GM18505 (cell line): ENCODE measurements at regions not wholly inside any gene's neighbourhood (a gene's known extent, or its start where the extent isn't known, plus 50 kb on each side); places are given as distances from the start of the nearest gene placed in this dataset.

ENCODE experiments used
- ATAC-seq: cut with Tn5 transposase; IDR thresholded peaks from one replicate; pipeline ENCODE4 v1.9.1; 2021; ENCODE audit not compliant: unreplicated experiment
- POLR2A ChIP-seq: IDR thresholded peaks from 4 replicates; pipeline ENCODE4 v1.6.1; 2011; ENCODE audit warnings: borderline replicate concordance; ENCODE audit not compliant: insufficient read depth, insufficient read length; ENCODE audit errors: extremely low read depth

GRCh38 chr12:25761356-25761755 is 197.1 kb upstream of the RASSF8 start:
- no peak for ATAC-seq
- TF ChIP-seq POLR2A = no peak

DNA sequence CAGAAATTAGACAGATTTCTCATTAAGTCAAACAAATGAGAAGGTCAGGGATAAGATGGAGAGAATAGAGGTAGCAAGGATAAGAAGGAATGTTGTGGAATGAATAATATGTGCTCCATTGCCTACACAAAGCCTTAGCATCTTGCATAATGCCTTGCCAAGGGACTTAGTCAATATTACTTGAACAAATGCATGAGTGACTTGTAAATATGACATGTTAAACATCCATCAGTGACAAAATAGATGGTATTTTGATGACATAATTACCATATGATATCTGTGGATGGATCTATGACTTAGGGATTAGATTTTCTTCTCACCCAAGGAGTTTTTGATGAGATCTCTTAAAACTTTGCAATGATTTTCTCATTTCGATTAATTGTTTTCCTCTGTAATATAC is 194.1 kb upstream of the RASSF8 start:
- TF ChIP-seq POLR2A = no peak

DNA sequence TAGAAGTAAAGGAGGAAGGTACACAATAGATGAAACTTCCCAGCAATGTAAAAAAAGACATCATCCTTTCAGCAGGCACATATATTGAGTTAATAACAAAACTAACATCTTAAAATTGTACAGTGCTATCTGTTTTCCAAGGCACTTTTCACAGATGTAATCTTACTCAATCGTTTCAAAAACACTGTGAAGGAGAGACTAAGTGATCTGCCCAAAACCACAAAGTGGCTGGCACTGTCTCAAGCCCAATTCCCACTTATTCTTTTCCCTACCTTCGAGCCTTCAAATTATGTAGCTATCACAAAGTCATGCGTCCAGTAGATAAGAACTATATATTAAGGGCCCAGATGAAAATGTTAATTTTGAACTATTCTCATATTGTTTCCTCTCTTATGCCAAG is 193.6 kb upstream of the RASSF8 start:
- TF ChIP-seq POLR2A = no peak
- ATAC-seq = no peak

More for the DNA sequence above, 194.1 kb upstream of the RASSF8 start:
- no peak for ATAC-seq

DNA sequence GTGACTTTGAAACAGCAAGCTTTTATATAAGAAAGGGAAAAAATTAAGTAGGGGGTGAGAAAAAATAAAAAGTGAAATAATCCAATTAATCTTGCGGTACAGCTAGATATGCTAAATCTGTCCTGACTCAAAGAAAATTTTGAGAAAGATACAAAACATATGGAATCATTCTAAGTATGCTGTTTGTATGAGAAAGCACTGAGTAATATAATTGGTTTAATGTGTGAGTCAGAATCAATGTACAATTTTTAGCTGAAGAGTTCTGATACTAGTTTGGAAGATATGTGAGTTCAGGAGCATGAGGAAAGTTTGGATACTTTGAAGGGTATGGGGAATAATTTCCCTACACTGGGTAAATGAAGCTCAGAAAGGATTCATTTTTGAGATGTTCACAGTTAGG is 190.9 kb upstream of the RASSF8 start:
- no peak for TF ChIP-seq POLR2A
- ATAC-seq = no peak

GRCh38 chr12:25768151-25768550 is 190.3 kb upstream of the RASSF8 start:
- TF ChIP-seq POLR2A = no peak
- ATAC-seq = no peak

DNA sequence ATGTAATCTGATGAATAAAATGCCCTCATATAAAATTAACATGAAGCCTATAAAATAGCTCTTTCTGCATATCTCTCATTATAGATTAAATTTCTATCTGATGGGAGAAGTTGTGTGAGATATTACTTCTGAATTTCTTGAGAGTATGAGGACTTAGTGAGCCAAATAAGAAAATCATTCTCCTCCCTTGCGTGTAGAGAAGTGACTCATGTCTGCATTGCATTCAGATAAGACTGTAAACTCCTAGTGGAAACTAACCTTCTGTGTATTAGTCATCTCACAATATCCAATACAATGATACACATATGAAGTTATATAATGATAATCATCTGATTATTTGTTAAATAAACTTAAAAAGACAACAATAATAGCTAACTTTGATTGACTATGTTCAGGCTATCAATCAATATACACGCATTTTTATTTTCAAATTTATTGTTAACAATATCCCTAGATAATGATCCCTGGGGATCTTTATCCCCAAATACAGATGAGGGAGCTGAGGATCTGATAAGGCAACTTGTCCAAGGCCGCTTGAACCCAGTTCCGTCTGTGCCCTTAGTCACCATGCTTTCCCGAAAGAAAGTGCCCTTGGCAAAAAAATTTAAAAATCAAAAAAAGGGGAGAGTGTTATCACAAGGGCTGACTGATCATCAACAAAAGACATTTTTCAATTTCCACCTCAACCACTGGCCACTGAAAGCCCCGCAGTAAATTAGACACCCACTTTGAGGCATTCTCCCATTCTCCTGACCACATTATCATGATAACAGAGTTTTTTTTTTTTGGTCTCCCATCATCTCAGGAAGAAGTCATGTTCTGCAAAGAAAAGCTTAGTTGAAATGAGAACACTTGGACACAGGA is 189.2 kb upstream of the RASSF8 start:
- TF ChIP-seq POLR2A = no peak
- no peak for ATAC-seq

DNA sequence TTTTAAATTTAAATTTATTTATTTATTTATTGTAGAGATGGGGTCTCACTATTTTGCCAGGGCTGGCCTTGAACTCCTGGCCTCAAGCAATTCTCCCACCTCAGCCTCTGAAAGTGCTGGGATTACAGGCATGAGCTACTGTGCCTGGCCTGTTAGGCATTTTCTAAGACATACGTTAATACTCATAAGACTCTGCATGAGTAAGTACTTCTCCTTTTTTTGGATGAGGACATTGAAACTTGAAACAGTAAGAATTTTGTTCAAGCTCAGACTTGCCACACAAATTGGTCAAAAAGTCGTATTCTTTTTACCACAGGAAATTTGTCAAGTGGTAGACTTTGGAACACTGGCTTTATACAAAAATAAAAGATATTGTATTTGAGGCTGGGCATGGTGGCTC is 187.4 kb upstream of the RASSF8 start:
- no peak for TF ChIP-seq POLR2A
- ATAC-seq = no peak

DNA sequence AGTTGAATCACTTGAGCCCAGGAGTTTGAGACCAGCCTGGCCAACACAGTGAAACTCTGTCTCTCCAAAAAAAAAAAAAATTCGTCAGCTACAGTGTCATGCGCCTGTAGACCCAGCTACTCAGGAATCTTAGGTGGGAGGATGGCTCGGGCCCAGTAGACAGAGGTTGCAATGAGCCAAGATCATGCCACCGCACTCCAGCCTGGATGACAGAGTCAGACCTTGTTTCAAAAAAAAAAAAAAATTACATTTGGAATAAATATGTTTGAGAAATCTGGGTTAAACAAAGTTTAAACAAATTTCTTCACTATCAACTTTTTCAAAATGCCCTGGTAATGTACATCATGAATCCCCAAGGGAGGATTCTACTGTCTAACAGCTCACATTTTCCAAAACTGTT is 187.0 kb upstream of the RASSF8 start:
- ATAC-seq = no peak
- no peak for TF ChIP-seq POLR2A

DNA sequence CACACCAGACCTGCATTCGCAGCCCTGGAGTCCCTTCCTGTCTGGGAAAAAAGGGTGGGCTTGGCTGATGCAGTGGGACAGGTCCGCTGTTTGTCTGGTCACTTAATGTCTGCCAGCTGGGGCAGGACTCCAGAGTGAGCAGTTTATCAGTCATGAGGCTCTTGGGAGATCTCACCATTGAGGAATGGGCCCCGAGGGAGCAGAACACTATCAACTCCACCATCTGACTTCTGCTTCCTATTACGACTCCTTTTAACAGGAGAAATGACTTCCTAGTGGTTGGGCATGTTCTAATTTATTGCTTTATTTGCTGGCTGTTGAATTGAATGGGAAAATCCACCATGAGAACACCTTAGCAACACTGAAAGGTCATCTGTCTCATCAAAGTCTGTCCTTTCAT is 182.5 kb upstream of the RASSF8 start:
- ATAC-seq = no peak
- no peak for TF ChIP-seq POLR2A

- TF ChIP-seq POLR2A = no peak
- ATAC-seq = no peak
Observed at GRCh38 chr12:25780771-25781170, 177.7 kb upstream of the RASSF8 start.

GRCh38 chr12:25781232-25781631 is 177.2 kb upstream of the RASSF8 start:
- ATAC-seq = no peak
- no peak for TF ChIP-seq POLR2A

DNA sequence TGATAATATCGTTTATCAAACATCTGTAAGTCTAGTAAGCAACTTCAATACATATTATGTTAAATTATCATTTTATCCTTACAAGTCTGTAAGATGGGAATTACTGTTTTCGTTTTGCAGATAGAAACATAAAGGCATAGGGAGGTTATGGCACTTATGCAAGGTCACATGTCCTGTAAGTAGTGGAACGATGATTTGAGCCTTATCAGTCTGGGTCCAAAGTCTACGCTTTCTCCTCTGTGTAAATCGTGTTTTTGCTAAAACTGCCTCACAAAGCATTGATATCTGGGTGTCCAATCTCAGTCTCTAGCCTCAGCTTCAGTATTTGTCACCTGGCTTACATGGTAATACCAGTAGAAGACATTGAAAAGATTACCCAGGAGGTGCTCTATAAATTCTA is 174.9 kb upstream of the RASSF8 start:
- no peak for TF ChIP-seq POLR2A
- no peak for ATAC-seq

DNA sequence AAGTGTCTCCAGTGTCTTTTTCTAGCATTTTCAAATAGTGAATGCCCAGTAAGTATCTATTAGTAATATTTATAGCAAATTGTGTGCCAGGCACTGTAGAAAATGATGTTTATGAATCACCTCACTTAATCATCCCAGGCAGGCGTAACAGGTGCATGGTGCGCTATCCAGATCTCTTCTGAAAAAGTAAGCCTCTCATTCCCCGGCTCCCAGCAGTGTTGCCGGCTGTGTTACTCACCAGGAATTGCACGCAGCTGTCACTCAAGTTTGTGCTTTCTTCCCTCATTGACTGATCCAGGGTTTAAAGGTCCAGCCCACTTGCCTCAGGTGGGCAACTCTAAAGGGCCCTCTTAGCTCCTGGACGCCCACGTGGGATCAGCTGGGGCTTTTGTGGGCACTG is 173.8 kb upstream of the RASSF8 start:
- ATAC-seq = no peak

GRCh38 chr12:25785134-25785533 is 173.3 kb upstream of the RASSF8 start:
- no peak for ATAC-seq
- no peak for TF ChIP-seq POLR2A

More for the DNA sequence above, 173.8 kb upstream of the RASSF8 start:
- no peak for TF ChIP-seq POLR2A
